Liver (tissue), 8 donors: ENCODE measurements at regions not wholly inside any gene's neighbourhood (a gene's known extent, or its start where the extent isn't known, plus 50 kb on each side); places are given as distances from the start of the nearest gene placed in this dataset.

Experiments
- DNase-seq: peaks from one replicate; pipeline ENCODE4 v3.0.0-alpha.2; 2017; ENCODE audit warnings: low spot score
- H3K27ac ChIP-seq, 2 donors: one replicate each; pipeline ENCODE4 v1.7.0; 2013; ENCODE audit warnings: inconsistent platforms in 2 of 2, low read length in 2 of 2, control low read depth in 1 of 2, low read depth in 1 of 2, mild to moderate bottlenecking in 1 of 2
- H3K27me3 ChIP-seq, 4 donors: one replicate each; pipeline versions ENCODE4 v1.6.1 to v1.7.0; 2013; ENCODE audit warnings: low read length in 3 of 4, inconsistent platforms in 1 of 4, mild to moderate bottlenecking in 1 of 4, moderate library complexity in 1 of 4; ENCODE audit not compliant: control insufficient read depth in 4 of 4, insufficient read depth in 4 of 4
- H3K36me3 ChIP-seq, 4 donors: one replicate each; pipeline versions ENCODE4 v1.6.1 to v1.7.0; 2013; ENCODE audit warnings: low read length in 3 of 4, mild to moderate bottlenecking in 3 of 4, low read depth in 1 of 4, moderate library complexity in 1 of 4; ENCODE audit not compliant: control insufficient read depth in 4 of 4, insufficient read depth in 3 of 4
- H3K4me1 ChIP-seq, 4 donors: one replicate each; pipeline versions ENCODE4 v1.6.1 to v1.7.0; 2013; ENCODE audit warnings: low read length in 3 of 4, mild to moderate bottlenecking in 3 of 4, moderate library complexity in 1 of 4; ENCODE audit not compliant: control insufficient read depth in 4 of 4, insufficient read depth in 4 of 4
- H3K4me3 ChIP-seq, 3 donors: one replicate each; pipeline versions ENCODE4 v1.6.1 to v1.7.0; 2013; ENCODE audit warnings: low read length in 3 of 3, control low read depth in 1 of 3, low read depth in 1 of 3, mild to moderate bottlenecking in 1 of 3
- H3K9ac ChIP-seq, 2 donors: one replicate each; pipeline ENCODE4 v1.7.0; 2013; ENCODE audit warnings: low read length in 2 of 2, mild to moderate bottlenecking in 2 of 2, moderate library complexity in 2 of 2, control low read depth in 1 of 2, low read depth in 1 of 2
- H3K9me3 ChIP-seq, 4 donors: one replicate each; pipeline versions ENCODE4 v1.6.1 to v1.7.0; 2013; ENCODE audit warnings: low read length in 3 of 4; ENCODE audit not compliant: control insufficient read depth in 4 of 4
- CTCF ChIP-seq: fragments of 150-350 bp; IDR thresholded peaks from 2 replicates; pipeline ENCODE4 v1.5.1; 2017; ENCODE audit warnings: improper control_type of control experiment, low read depth, low read length; ENCODE audit not compliant: missing input control
- HNF4A ChIP-seq, 2 donors: conservative IDR thresholded peaks; 2 replicates each; pipeline ENCODE4 v1.6.1; 2016; ENCODE audit warnings: antibody characterized with exemption in 2 of 2, mild to moderate bottlenecking in 2 of 2
- JUND ChIP-seq, 2 donors: IDR thresholded peaks; 2 replicates each; pipeline ENCODE4 v1.6.1; 2016; ENCODE audit warnings: antibody characterized with exemption in 2 of 2
- MAX ChIP-seq: IDR thresholded peaks from 2 replicates; pipeline ENCODE4 v1.6.1; 2016; ENCODE audit warnings: antibody characterized with exemption
- NR2F2 ChIP-seq: IDR thresholded peaks from 2 replicates; pipeline ENCODE4 v1.6.1; 2016; ENCODE audit warnings: antibody characterized with exemption
- REST ChIP-seq: IDR thresholded peaks from 2 replicates; pipeline ENCODE4 v1.6.1; 2016; ENCODE audit warnings: antibody characterized with exemption, mild to moderate bottlenecking
- RXRA ChIP-seq, 2 donors: IDR thresholded peaks; 2 replicates each; pipeline ENCODE4 v1.6.1; 2017 to 2018; ENCODE audit warnings: antibody characterized with exemption in 2 of 2, mild to moderate bottlenecking in 1 of 2
- SP1 ChIP-seq: IDR thresholded peaks from 2 replicates; pipeline ENCODE4 v1.6.1; 2018; ENCODE audit warnings: antibody characterized with exemption, mild to moderate bottlenecking
- YY1 ChIP-seq: IDR thresholded peaks from 2 replicates; pipeline ENCODE4 v1.6.1; 2016; ENCODE audit warnings: antibody characterized with exemption, mild to moderate bottlenecking
- WGBS: extraction: QIAGEN DNeasy Blood & Tissue Kit; methylation state at CpG from one replicate; pipeline ENCODE4 v1.1.7; 2013; 5-methylcytosine and 5-hydroxymethylcytosine counted together
- donor health status: healthy.
- donor health status: healthy.
- donor health status: healthy.
- donor health status: healthy.
- donor health status: healthy.

- TF ChIP-seq MAX = no peak
- no peak for TF ChIP-seq HNF4A (conservative IDR thresholded peaks at IDR 0.05)
- no peak for TF ChIP-seq SP1
- no peak for TF ChIP-seq JUND (IDR thresholded peaks at IDR 0.05)
- TF ChIP-seq CTCF = no peak
Measured at GRCh38 chr2:83054751-83055150, 1404.3 kb downstream of the SUCLG1 start (continued).

GRCh38 chr2:83051538-83052170 is 1407.4 kb downstream of the SUCLG1 start:
- Histone ChIP-seq H3K27me3 (no peaks in the 10 kb centered on the region), H3K4me3 (no peak overlapping the region), H3K4me1 (no peaks in the 10 kb centered on the region), H3K9ac (no peak overlapping the region), H3K36me3 (no peaks in the 10 kb centered on the region), H3K27ac (no peak overlapping the region), H3K9me3 (no peaks in the 10 kb centered on the region)
- no peak for DNase-seq
- TF ChIP-seq MAX (no peak), NR2F2 (peak; percentile 35), HNF4A (conservative IDR thresholded peaks at IDR 0.05) (no peak), RXRA (IDR thresholded peaks at IDR 0.05) (no peak), REST (no peak), YY1 (no peak), JUND (IDR thresholded peaks at IDR 0.05) (no peak)
- WGBS = 69% methylated on average over 6 of the region's 6 CpGs

- peak in 1 of 2 donors; percentile 19 for TF ChIP-seq HNF4A (conservative IDR thresholded peaks at IDR 0.05)
- TF ChIP-seq RXRA (IDR thresholded peaks at IDR 0.05) = peak in 1 of 2 donors; percentile 19
- no peak for TF ChIP-seq SP1
- H3K36me3 ChIP-seq = no peaks in the 10 kb centered on the region
- no peak overlapping the region for H3K4me3 ChIP-seq
- no peak for DNase-seq
- peaks cover 0 to 4% (median 0%) of the 10 kb centered on the region in 4 donors for H3K4me1 ChIP-seq
- 94% methylated on average over 1 of the region's 1 CpG for WGBS
- H3K27ac ChIP-seq = no peak overlapping the region
- no peak overlapping the region for H3K9ac ChIP-seq
- no peaks in the 10 kb centered on the region for H3K27me3 ChIP-seq
- H3K9me3 ChIP-seq = no peaks in the 10 kb centered on the region
Measured at GRCh38 chr2:83042053-83042452, 1417.0 kb downstream of the SUCLG1 start.
